HL-60 (cell line): ENCODE measurements at regions not wholly inside any gene's neighbourhood (a gene's known extent, or its start where the extent isn't known, plus 50 kb on each side); places are given as distances from the start of the nearest gene placed in this dataset.

ENCODE experiments used
- CTCF ChIP-seq: IDR thresholded peaks from one replicate; pipeline ENCODE4 v1.5.1; 2011; ENCODE audit warnings: low read length, control low read depth, inconsistent platforms; ENCODE audit not compliant: insufficient read depth
- GABPA ChIP-seq: IDR thresholded peaks from 2 replicates; pipeline ENCODE4 v1.6.1; 2012; ENCODE audit warnings: low read depth

GRCh38 chr7:46145412-46145811 is 224.3 kb upstream of the IGFBP3 start:
- no peak for TF ChIP-seq CTCF
- no peak for TF ChIP-seq GABPA
